K562 (cell line): ENCODE measurements at regions not wholly inside any gene's neighbourhood (a gene's known extent, or its start where the extent isn't known, plus 50 kb on each side); places are given as distances from the start of the nearest gene placed in this dataset.

Experiments
- CC2D1A ChIP-seq: fragments of 450-650 bp; IDR thresholded peaks from 2 replicates; pipeline ENCODE4 v1.6.1; 2017; ENCODE audit warnings: mild to moderate bottlenecking
- E4F1 ChIP-seq: fragments of 250-450 bp; sonication (Bioruptor Pico); IDR thresholded peaks from 2 replicates; pipeline ENCODE4 v1.5.0; 2021; ENCODE audit warnings: mild to moderate bottlenecking, borderline replicate concordance
- EHMT2 ChIP-seq: fragments of 450-650 bp; IDR thresholded peaks from 2 replicates; pipeline ENCODE4 v1.6.1; 2018; ENCODE audit warnings: antibody characterized with exemption
- FIP1L1 ChIP-seq: fragments of 200-400 bp; formaldehyde crosslinking; IDR thresholded peaks from 2 replicates; pipeline ENCODE4 v1.6.1; 2018; ENCODE audit warnings: mild to moderate bottlenecking, low read depth, low read length; ENCODE audit not compliant: poor library complexity, severe bottlenecking
- HDAC8 ChIP-seq: fragments of 450-650 bp; IDR thresholded peaks from 2 replicates; pipeline ENCODE4 v1.6.1; 2016; ENCODE audit warnings: mild to moderate bottlenecking, missing genetic modification characterization, moderate library complexity, missing compliant biosample characterization
- KAT7 ChIP-seq: sonication (generic); formaldehyde crosslinking; IDR thresholded peaks from 2 replicates; pipeline ENCODE4 v1.8.0; 2022; ENCODE audit warnings: missing genetic modification reagents, mild to moderate bottlenecking, borderline replicate concordance
- MIER1 ChIP-seq: fragments of 450-650 bp; IDR thresholded peaks from 2 replicates; pipeline ENCODE4 v1.6.1; 2016; ENCODE audit warnings: antibody characterized with exemption, mild to moderate bottlenecking, low read depth
- MNT ChIP-seq, 2 experiments: fragments of 450-650 bp; conservative IDR thresholded peaks; 2 replicates each; pipeline ENCODE4 v1.6.1; 2017; ENCODE audit warnings: mild to moderate bottlenecking in 2 of 2, moderate library complexity in 2 of 2
- POU5F1 ChIP-seq: fragments of 150-350 bp; IDR thresholded peaks from 2 replicates; pipeline ENCODE4 v1.6.1; 2014; ENCODE audit warnings: borderline replicate concordance, low read length, low read depth, mild to moderate bottlenecking; ENCODE audit not compliant: partially characterized antibody
- SMARCE1 ChIP-seq: fragments of 450-650 bp; IDR thresholded peaks from 2 replicates; pipeline ENCODE4 v1.7.1; 2016; ENCODE audit warnings: mild to moderate bottlenecking
- SRSF3 ChIP-seq: fragments of 200-400 bp; formaldehyde crosslinking; IDR thresholded peaks from 2 replicates; pipeline ENCODE4 v1.6.1; 2016; ENCODE audit warnings: mild to moderate bottlenecking, low read length, moderate library complexity; ENCODE audit not compliant: insufficient read depth
- TCF7L2 ChIP-seq: fragments of 150-350 bp; IDR thresholded peaks from 2 replicates; pipeline ENCODE4 v1.6.1; 2016; ENCODE audit warnings: low read depth, mild to moderate bottlenecking, low read length, moderate library complexity
- TRIM25 ChIP-seq: fragments of 450-650 bp; IDR thresholded peaks from 2 replicates; pipeline ENCODE4 v1.7.0; 2016; ENCODE audit warnings: borderline replicate concordance
- ZFP30 ChIP-seq: fragments of 250-450 bp; sonication (Bioruptor Pico); IDR thresholded peaks from 2 replicates; pipeline ENCODE4 v1.8.0; 2022; ENCODE audit warnings: moderate library complexity, mild to moderate bottlenecking, inconsistent platforms, borderline replicate concordance
- ZNF165 ChIP-seq: fragments of 250-450 bp; sonication (Bioruptor Pico); IDR thresholded peaks from 2 replicates; pipeline ENCODE4 v1.4.0; 2020; ENCODE audit warnings: borderline replicate concordance
- ZNF583 ChIP-seq: fragments of 250-450 bp; sonication (Bioruptor Pico); IDR thresholded peaks from 2 replicates; pipeline ENCODE4 v1.4.0; 2020

GRCh38 chr2:238761868-238762267, 86.0 kb upstream of the TWIST2 start (continued):
- TF ChIP-seq TRIM25 (no peak), CC2D1A (no peak), POU5F1 (no peak), ZNF583 (CRISPR knock-in tag) (no peak), HDAC8 (tag) (no peak), MIER1 (peak; percentile 63; the same call in 1 of the 2 replicates), FIP1L1 (no peak), ZNF165 (CRISPR knock-in tag) (no peak), EHMT2 (peak; percentile 83), MNT (conservative IDR thresholded peaks at IDR 0.05) (no peak), E4F1 (CRISPR knock-in tag) (no peak), TCF7L2 (no peak), SRSF3 (no peak), ZFP30 (CRISPR knock-in tag) (no peak), SMARCE1 (no peak), KAT7 (CRISPR knock-in tag) (no peak)
